Ovary (tissue), 3 donors: ENCODE measurements at regions not wholly inside any gene's neighbourhood (a gene's known extent, or its start where the extent isn't known, plus 50 kb on each side); places are given as distances from the start of the nearest gene placed in this dataset.

ENCODE experiments used
- CTCF ChIP-seq, 3 donors: fragments of 450-650 bp in 2 of 3; fragments of 200-600 bp in 1 of 3; IDR thresholded peaks; one replicate each; pipeline versions ENCODE4 v1.5.1 to v1.8.0; 2016 to 2022; ENCODE audit warnings: antibody characterized with exemption in 3 of 3, mild to moderate bottlenecking in 1 of 3
- POLR2A ChIP-seq: fragments of 450-650 bp; IDR thresholded peaks from one replicate; pipeline ENCODE4 v1.6.1; 2017; ENCODE audit warnings: antibody characterized with exemption, mild to moderate bottlenecking, moderate library complexity
- donor health status: DM: no; HTN: no; CAD: no.

- TF ChIP-seq POLR2A, result no peak
- TF ChIP-seq CTCF (IDR thresholded peaks at IDR 0.05), result no peak
Measured at GRCh38 chr6:9225441-9225871, 790.1 kb upstream of the SLC35B3 start.
